HPDE6-E6E7 (cell line): ENCODE measurements at regions not wholly inside any gene's neighbourhood (a gene's known extent, or its start where the extent isn't known, plus 50 kb on each side); places are given as distances from the start of the nearest gene placed in this dataset.
"Not testable (repeated sequence)": the region's sequence is repeated elsewhere in the genome, so short reads cannot be mapped to it uniquely, and the experiment has no call there.

Experiments used
- DNase-seq: peaks from one replicate; pipeline ENCODE4 v3.0.0; 2011; ENCODE audit warnings: missing footprints; ENCODE audit errors: extremely low spot score

DNA sequence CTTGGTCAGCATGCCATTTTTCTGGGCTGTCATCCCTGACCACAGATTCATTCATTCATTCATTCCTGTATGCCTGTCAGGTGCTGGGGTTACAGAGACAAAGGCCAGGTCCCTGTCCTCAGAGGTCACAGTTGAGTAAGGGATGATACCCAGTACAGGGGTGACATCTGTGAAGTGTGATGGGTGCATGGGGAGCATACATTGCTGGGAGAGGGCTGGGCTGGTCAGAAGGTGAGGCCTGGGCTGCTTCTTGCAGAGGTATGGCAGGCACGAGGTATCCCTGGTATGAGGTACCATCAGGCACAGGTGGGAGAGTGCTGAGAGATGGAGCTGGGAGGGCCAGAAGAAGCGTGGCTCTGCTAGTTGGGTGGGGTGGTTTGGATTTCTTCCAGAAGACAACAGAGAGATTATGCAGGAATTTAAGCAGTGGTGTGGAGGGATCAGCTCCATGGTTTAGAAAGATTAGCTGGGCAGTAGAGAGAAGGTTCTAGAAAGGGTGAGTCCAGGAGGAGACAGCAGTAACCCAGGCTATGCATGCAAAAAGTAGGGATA, 181.9 kb upstream of the HAAO start:
- DNase-seq = no peak

DNA sequence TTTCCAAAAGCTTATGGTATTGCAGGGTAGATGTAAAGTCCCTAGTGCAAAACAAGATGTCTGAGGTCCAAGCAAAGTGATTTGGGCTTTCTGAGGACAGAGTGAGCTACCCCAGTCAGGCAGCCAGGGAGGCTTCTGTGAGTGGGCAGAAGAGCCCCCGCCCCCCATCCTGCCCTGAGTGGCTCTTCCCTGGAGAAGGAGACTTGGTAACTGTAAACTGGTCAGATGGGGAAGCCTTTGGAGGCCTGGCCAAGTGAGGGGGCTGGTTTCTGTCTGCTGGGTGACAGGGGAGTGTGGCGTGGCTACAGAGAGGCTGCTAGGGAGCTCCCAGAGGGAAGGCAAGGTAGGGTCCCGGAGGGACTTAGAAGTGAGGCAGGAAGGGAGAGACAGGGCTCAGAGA, 181.3 kb upstream of the HAAO start:
- DNase-seq = no peak

DNA sequence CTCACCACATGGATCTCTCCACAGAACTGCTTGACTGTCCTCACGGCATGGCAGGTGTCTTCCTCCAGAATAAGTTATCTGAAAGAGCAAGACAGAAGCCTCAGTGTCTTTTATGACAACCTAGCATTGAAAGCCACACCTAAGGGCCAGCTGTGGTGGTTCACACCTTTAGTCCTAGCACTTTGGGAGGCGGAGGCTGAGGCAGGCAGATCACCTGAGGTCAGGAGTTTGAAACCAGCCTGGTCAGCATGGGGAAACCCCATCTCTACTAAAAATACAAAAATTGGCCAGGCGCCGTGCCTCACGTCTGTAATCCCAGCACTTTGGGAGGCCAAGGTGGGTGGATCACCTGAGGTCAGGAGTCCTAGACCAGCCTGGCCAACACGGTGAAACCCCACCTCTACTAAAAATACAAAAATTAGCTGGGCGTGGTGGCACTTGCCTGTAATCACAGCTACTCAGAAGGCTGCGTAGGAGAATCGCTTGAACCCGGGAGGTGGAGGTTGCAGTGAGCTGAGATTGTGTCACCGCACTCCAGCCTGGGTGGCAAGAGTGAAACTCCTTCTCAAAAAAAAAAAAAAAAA, 180.6 kb upstream of the HAAO start:
- DNase-seq = not testable (repeated sequence)

DNA sequence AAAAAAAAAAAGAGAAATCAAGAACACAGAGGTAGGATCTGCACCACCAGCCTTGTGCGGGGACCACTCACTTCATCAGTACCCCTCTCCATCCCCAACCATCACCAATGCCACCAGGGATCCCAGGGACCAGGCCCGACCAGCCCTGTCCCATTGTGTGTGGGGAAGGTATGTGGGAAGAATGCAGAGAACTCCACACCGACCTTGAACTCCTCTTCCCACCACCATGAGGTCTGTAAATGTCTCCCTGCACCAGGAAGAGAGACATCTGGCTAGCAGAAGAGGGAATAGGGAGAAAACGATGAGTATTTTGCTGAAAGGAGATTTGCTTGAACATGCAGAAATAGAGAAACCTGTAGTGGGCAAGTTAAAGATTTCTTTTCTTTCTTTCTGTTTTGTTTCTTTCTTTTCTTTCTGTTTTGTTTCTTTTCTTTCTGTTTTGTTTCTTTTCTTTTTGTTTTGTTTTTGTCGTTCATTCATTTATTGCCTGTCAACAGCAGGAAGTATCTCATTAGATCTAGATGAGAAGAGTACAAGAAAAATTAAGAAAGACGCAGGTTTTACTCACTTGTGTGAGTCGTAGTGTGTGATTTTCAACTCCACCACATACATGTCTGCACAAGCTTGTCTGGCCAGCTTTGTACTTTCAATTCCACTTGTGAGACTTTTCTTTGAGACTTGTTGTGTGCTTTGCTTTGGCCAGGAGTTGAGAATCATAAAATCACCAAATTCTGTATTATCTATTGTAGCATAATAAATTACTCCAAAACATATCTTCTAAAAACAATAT, 179.8 kb upstream of the HAAO start:
- DNase-seq = no peak

DNA sequence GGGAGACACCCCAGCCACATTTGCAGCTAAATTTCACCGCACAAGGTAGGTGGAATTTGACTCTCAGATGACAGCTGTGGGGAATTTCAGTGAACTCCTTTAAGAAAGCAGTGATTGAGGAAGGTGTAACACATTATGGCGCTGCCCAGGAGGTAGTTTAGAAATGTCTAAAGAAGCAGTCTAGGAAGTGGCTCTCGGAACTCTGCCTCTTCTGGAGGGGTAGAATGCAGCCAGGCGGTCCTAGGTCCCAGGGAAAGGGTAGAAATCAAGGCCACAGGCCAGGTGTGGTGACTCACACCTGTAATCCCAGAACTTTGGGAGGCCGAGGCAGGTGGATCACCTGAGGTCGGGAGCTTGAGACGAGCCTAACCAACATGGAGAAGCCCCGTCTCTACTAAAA, 179.0 kb upstream of the HAAO start:
- DNase-seq = no peak

DNA sequence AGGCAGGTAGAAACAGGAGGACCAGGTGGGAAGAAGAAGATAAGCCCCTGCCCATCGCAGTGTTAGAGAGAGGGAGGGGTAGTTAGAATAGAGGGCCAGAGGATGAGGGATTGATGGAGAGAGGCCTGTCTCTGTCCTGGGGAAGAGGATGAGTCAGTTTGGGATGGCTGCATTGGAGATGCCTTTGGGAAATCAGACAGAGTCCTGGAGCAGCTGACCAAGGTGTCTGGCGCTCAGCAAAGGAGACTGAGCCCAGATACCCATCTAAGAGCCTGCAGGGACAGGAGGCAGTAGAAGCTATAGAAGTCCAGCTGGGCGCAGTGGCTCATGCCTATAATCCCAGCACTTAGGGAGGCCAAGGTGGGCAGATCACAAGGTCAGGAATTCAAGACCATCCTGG, 177.8 kb upstream of the HAAO start:
- no peak for DNase-seq

DNA sequence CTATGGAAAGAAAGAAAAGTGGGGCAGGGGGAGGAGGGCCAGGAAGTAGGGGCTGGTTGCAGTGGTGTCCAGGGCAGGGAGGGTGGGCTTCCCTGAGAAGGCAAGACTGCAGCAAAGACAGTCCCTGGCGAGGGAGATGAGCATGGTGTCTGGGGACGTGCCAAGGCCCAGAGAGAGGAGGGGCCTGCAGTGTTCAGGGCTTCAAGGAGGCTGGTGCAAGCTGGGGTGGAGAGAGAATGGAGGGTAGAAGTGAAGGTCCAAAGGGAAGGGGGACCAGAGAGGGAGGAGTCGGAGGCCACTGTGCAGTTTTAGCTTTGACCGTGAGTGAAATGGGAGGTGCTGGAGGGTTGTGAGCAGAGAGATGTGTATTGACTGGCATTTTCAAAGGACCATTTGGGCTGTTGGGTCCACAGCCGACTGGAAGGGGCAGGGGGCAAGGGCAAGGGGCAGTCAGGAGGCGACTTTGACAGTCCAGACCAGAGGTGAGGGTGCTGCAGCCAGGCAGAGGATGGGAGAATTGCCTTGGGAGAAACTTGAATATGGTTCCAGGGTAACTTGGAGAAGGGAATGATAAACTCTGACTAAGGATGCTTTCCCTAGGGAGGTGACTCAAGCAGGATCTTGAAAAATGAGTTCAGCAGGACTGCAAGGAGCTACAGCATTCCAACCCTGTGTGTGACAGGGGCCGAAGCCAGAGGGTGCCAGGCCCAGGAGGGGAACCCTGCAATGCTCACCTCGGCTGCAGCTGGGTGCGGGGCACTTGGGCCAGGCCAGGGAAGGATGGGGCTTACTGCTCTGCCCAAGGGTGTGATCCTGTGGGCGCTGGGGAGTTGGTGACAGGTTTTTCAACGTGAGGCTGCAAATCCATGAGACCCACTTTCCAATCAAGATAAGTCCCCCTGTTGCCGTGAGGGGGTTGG, 177.1 kb upstream of the HAAO start:
- peak; percentile 37 for DNase-seq

DNA sequence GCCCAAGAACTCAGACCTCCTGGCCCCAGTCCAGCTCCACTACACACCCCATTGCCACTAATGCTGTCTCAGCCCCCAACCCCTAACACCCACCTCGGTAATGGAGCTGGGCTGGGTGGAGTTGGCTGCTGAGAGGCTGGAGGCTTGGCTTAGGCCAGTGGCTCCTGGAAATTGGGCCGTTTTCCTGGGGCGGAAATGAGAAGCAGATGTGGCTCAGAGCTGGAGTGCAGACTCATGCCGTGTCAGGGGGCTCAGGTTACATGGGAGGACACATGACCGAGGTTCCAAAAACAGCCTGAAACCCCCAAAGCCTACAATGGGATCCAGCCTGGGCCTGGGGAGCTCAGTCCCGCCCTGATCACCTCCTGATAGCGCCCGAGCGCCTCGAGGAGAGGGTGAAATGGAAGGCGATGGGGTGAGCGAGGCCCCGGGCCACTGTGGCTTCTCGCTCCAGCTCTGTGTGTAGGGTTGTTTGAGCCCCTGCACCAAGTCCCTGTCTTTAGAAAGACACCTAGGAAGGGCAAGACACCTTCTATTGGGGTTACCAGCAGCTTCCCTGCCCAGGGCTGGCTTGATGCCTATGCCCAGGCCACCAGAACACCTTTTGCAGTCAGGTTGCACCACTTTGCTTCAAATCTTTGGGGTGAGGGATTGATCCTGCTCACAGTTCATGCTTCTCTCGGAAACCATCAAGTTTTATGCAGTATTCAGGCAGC, 175.7 kb upstream of the HAAO start:
- DNase-seq = no peak

DNA sequence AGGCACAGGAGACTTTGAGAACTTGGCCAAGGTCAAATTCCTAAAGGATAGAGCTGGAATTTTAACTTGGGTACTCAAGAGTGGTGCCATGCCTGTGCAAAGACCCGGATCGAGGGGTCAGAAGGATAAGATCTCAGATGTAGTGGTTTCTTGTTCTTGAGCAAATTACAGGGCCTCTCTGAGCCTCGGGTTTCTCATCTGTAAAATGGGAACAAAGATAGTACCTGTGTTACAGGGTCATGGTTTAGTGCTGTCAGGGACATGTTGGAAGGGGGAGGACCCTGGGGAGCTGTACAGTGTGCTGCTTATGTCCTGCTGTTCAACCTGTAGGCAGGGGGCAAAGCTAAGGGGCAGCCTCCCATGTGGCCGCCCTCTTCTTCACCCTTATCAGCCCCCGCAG, 173.5 kb upstream of the HAAO start:
- DNase-seq = no peak

DNA sequence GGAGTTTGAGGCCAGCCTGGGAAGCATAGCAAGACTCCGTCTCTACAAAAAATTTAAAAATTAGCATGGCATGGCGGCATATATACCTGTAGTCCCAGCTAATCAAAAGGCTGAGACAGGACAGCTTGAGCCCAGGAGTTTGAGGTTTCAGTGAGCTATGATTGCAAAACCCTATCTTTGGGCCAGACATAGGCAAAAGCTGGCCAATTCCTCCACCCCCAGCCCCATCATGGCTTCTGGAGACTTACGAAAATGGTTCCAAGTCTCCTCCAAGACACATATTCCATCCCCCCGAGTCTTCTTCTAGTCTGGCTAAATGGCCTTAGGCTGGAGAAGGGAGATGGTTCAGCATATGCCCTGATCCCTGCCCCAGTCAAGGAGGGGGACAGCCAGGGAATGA, 172.8 kb upstream of the HAAO start:
- DNase-seq = no peak

DNA sequence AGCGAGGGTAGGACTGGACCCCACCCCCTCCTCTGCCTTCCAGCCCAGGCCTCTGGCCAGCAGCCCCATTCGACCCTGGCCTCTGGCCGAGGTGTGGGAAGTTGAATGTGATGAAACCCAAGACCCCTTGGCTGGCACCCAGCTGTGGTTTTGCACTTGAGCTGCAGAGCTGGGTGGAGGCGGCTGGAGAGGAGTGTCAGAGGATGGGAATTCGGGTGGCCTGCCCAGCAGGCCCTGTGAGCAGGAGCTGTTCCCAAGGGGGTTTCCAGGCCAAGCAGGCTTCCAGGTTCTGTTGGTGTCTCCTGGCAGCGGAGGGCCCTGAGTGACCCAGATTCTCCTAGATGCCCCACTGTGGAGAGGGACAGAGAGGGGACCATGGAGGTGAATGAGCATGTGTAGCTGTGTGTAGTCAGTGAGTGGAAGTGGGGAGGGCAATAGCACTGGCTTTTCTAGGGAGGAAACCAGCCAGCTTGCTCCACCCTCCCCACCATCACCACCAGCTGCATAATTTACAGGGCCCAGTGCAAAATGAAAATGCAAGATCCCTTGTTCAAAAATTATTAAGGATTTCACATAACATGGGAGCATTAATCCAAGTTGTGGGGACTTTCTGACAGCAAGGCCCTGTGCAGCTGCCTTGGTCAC, 172.2 kb upstream of the HAAO start:
- DNase-seq = no peak

DNA sequence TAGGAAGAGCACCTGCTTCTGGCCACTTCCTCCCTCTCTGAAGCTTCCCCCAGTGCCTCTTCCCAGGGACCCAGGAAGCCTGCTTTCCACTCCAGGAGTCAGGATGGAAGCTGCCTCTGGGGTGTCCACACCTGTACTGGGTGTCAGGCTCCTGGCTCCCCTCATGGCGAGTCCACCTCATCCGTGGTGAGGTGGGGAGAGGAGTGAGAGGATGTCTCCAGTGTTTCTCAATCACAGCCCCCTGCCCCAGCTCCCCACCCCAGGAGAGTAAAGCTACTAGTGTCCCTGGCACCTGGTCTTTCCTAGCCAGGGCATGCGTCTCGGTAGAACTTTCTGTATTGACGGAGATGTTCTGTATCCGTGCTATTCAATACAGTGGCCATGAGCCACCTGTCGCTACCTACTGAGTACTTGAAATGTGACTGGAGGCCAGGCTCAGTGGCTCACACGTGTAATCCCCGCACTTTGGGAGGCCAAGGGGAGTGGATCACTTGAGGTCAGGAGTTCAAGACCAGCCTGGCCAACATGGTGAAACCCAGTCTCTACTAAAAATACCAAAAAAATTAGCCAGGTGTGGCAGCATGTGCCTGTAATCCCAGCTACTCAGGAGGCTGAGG, 171.2 kb upstream of the HAAO start:
- DNase-seq = no peak

DNA sequence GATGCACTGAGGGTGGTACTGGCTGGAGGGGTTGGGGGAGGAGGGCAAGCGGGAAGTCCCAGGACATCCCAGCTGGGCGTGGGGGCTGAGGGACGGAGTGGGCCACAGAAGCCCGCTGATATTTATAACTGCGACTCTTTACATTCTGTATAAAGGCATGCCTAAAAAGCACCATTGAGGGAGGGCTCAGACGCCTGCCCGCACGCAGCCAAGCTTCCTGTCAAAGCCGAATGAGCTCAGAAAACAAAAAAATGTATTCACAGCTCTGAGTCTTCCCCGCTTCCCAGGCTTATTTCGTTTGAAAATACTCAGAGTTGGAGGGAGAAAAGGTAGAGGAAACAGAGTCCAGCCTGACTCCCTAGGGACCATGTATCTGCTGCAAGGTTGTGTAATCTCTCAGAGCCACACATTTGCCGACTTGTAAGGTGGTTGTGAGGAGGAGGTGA, 170.1 kb upstream of the HAAO start:
- no peak for DNase-seq

DNA sequence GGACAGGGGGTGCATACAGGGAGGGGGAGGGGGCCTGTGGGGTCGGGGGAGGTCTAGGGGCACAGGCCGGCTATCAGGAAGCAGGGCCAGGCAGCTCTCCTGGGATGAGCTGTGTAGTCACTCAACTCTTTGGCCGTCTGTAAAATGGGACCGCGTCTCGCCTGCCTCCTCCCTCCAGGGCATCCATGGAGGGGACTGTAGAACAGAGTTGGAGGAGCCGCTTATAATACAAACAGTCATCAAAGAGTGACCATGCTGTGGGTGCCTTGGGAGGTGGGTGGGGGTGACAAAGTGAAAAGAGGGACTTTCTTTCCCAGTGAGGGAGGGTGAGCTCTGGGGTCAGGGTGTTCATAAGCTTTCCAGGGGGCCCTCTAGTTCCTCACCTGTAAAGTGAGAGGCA, 169.6 kb upstream of the HAAO start:
- no peak for DNase-seq

DNA sequence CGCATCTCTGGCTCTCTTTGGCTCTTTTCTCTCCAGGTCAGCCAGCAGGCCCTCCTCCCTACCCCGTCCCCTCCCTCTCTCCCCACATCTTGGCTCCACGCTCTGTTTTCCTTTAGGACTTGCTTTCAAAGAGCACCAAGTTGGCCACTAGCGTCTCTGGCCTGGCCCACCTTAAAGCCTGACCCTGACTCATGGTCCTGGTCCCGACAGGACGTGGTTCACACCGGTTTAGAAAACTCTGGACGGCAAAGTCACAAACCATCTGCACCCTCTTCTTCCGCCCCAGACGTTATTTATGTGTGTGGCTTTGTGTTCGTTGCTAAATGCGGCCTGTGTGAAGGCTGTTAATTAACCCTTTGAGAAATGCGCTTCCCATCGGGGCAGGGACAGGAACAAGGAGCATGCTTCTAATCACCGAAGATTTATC, 169.0 kb upstream of the HAAO start:
- no peak for DNase-seq

DNA sequence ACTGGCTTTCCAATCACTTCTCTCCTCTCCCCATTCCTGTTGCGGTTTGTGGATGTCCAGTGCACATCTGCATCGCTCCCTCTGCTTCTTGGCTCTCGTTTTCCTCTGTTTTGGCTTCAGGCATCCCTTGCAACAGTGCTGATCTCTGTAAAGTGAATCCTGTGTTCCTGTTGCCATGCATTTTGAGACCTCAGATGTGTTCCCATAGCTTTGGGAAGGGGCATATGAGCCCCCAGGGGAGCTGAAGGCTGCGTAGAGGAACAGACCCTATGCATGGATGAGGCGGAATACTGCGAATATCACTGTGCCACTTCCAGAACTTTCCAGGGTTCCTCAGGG, 168.4 kb upstream of the HAAO start:
- no peak for DNase-seq

DNA sequence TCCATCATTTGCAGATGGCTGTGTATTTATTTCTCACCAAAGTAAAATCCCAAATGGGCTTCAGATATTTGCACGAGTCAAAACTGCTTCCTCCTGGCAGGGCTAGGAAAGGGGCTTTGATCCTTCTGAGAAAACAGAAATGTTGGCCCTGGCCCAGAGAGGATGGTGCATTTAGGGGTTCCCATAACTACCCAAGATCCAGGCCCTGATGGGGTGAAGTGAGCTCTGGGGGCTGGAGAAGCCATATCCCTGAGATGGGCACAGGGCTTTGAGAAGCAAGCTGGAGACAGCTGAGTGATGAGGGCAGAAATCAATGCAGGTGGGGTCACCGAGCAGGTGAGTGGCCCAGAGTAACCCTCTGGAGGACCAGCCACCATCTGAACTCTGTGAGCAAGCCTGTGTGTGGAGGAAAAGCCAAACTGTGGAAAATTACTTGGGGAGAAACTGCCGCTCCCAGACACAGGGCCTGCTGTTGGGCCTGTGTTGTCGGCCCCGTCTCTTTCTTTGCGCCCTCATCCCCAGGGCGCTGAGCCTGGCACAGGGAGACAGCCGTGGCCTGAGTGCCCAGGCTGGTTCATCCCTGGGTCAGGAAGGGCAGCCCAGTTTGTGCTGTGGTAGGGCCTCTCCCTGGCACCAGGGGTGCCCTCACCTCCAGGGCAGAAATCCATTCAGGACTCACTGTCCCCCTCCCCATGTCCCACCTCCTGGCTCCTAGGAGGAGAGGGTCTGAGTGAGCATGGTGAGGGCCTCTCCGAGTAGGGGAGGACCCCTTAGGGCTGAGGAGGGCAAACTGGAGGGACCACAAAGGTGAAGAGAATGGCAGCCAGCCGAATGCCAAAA, 167.8 kb upstream of the HAAO start:
- DNase-seq = no peak

DNA sequence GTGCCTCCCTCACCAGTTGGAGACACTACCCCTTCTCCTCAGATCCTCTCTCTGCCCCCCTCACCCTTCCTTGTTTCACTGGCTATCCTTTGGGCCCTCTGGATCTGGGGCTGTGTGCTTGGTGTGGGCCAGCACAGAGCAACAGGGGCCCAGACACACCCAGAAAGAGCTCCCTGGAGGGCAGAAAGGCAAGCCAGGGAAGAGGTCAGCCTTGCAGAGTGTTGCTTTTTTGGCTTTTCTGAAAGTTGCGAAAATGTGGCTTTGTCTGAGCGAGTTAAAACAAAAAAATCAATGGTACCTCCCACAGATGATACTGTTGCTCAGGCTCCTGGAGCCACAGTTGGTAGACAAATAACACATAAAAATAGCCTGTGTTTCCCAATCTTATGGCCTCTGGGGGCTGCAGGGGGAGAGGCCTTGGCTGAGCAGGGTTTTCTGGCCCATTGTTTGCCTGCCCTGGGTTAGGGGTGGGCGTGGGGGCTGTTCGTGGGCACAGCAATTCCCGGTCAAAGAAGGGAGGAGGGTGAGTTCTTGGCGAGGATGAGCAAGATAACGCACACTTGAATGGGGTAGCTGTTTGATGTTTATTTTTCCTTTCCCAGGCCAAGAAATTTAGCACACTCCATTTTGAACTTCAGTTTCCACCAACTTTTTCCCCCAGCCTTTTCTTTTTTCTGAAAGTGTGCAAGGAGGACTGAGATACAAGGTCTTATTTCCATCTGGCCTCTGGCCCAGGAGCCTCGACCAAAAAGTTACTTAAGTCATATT, 167.0 kb upstream of the HAAO start:
- DNase-seq = no peak

DNA sequence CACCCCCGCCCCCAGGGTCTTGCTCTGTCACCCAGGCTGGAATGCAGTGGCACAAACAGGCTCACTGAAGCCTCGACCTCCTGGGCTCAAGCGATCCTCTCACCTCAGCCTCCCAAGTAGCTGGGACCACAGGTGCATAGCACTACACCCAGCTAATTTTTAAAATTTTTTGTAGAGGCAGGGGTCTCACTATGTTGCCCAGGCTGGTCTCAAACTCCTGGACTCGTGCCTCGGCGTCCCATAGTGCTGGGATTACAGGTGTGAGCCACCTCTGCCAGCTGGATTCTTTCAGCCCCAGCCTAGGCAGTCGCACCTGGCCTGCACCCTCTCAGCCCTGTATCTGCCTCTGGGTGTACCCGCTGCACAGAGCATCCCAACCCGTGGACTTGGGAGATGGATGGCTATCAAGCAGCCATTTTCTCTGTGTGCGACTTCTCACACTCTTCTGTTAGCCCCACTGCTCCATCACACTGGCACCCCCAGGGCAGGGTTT, 166.4 kb upstream of the HAAO start:
- no peak for DNase-seq
